HG03439 (cell line): ENCODE measurements at regions not wholly inside any gene's neighbourhood (a gene's known extent, or its start where the extent isn't known, plus 50 kb on each side); places are given as distances from the start of the nearest gene placed in this dataset.
"Not testable (repeated sequence)": the region's sequence is repeated elsewhere in the genome, so short reads cannot be mapped to it uniquely, and the experiment has no call there.

Experiments
- ATAC-seq: cut with Tn5 transposase; IDR thresholded peaks from one replicate; pipeline ENCODE4 v1.9.1; 2021; ENCODE audit warnings: mild to moderate bottlenecking, moderate library complexity; ENCODE audit not compliant: unreplicated experiment

- ATAC-seq, result no peak
These were observed 107.7 kb upstream of the DAB2 start for GRCh38 chr5:39532511-39532910.

GRCh38 chr5:39531306-39531705 is 106.5 kb upstream of the DAB2 start:
- no peak for ATAC-seq

- ATAC-seq, result no peak
These were observed 102.2 kb upstream of the DAB2 start for GRCh38 chr5:39526914-39527477.

- not testable (repeated sequence) for ATAC-seq
These were observed 101.0 kb upstream of the DAB2 start for GRCh38 chr5:39525781-39526180.

- no peak for ATAC-seq
These were observed 100.5 kb upstream of the DAB2 start for GRCh38 chr5:39525271-39525670.

GRCh38 chr5:39523821-39524220 is 99.0 kb upstream of the DAB2 start:
- no peak for ATAC-seq

- no peak for ATAC-seq
These were observed 97.3 kb upstream of the DAB2 start for GRCh38 chr5:39521940-39522590.

- ATAC-seq, result no peak
These were observed 96.5 kb upstream of the DAB2 start for GRCh38 chr5:39521098-39521860.

GRCh38 chr5:39520232-39520572 is 95.4 kb upstream of the DAB2 start:
- no peak for ATAC-seq

GRCh38 chr5:39519566-39520231 is 94.9 kb upstream of the DAB2 start:
- no peak for ATAC-seq

- ATAC-seq, result no peak
These were observed 94.3 kb upstream of the DAB2 start for GRCh38 chr5:39519079-39519478.

- no peak for ATAC-seq
These were observed 93.7 kb upstream of the DAB2 start for GRCh38 chr5:39518516-39518915.

- no peak for ATAC-seq
These were observed 93.0 kb upstream of the DAB2 start for GRCh38 chr5:39517800-39518199.

- no peak for ATAC-seq
These were observed 91.1 kb upstream of the DAB2 start for GRCh38 chr5:39515881-39516280.

GRCh38 chr5:39513236-39513635 is 88.5 kb upstream of the DAB2 start:
- ATAC-seq, result no peak

GRCh38 chr5:39506211-39506610 is 81.4 kb upstream of the DAB2 start:
- ATAC-seq, result no peak

GRCh38 chr5:39505791-39506190 is 81.0 kb upstream of the DAB2 start:
- no peak for ATAC-seq

GRCh38 chr5:39505363-39505762 is 80.6 kb upstream of the DAB2 start:
- ATAC-seq, result no peak

- no peak for ATAC-seq
These were observed 78.4 kb upstream of the DAB2 start for GRCh38 chr5:39503155-39503554.

- ATAC-seq, result no peak
These were observed 77.9 kb upstream of the DAB2 start for GRCh38 chr5:39502704-39503103.

GRCh38 chr5:39501397-39501796 is 76.6 kb upstream of the DAB2 start:
- ATAC-seq, result no peak
